ENCODE measurements at regions not wholly inside any gene's neighbourhood (a gene's known extent, or its start where the extent isn't known, plus 50 kb on each side); places are given as distances from the start of the nearest gene placed in this dataset.

DNA sequence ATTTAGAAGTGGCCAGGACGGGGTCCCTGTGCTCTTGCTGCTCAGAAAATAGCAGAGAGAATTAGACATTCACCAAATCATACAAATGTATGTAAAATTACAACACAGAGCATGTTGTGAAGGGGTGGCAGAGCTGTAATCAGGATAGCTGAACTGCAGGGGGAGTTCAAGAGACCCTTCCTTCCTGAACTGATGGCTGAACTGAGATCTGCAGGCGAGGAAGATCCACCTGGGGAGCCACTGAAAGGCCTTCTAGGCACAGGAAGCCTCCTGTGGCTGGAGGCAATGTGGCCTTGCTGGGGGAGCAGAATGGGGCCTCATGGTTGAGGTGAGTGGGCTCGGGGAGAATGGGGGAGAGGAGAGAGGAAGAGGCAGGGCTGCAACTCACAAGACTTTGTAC lies 216.5 kb downstream of the PRDM2 start:
- H4K20me1 ChIP-seq (ENCODE audit: control insufficient read depth, extremely low read depth, insufficient read depth, low read length): no peaks in the 10 kb centered on the region
- FAIRE-seq (no peak), DNase-seq (ENCODE audit: low read depth, low spot score) (no peak)
- H3K9me3 ChIP-seq (ENCODE audit: control insufficient read depth, low read depth, low read length): no peaks in the 10 kb centered on the region
- dilution Hi-C loops (cut with MboI; ENCODE audit: extremely low pct_ligation_motif_present, low sequenced_read_pairs): no loop called here
- no peak overlapping the region for H3K27ac ChIP-seq (ENCODE audit: control insufficient read depth, insufficient read depth, low read length)
- no peak overlapping the region for H2AFZ ChIP-seq (ENCODE audit: control insufficient read depth, low read length)
- no peak overlapping the region for H3K9ac ChIP-seq (ENCODE audit: control insufficient read depth, extremely low read depth, insufficient read depth, low read length)
- no peaks in the 10 kb centered on the region for H3K79me2 ChIP-seq (ENCODE audit: control insufficient read depth, insufficient read depth, low read length)
- TF ChIP-seq EZH2 (IDR thresholded peaks at IDR 0.05; ENCODE audit: low read length): no peak
- no peaks in the 10 kb centered on the region for H3K36me3 ChIP-seq (ENCODE audit: control insufficient read depth in 2 of 2, extremely low read depth in 1 of 2, insufficient read depth in 2 of 2, low read length in 2 of 2)
- H3K27me3 ChIP-seq (ENCODE audit: control insufficient read depth, extremely low read depth, insufficient read depth, low read length): no peaks in the 10 kb centered on the region
- no peaks in the 10 kb centered on the region for H3K4me1 ChIP-seq (ENCODE audit: control insufficient read depth, extremely low read depth, insufficient read depth, low read length)
- no peak overlapping the region for H3K4me2 ChIP-seq (ENCODE audit: control insufficient read depth, extremely low read depth, insufficient read depth, low read depth, low read length)
- no peaks in the 10 kb centered on the region for H3K9me1 ChIP-seq (ENCODE audit: control insufficient read depth, extremely low read depth, insufficient read depth, low read length)
- no peak overlapping the region for H3K4me3 ChIP-seq (ENCODE audit: control insufficient read depth in 2 of 3, extremely low read depth in 1 of 3, insufficient read depth in 2 of 3, low read depth in 1 of 3, low read length in 3 of 3)

DNA sequence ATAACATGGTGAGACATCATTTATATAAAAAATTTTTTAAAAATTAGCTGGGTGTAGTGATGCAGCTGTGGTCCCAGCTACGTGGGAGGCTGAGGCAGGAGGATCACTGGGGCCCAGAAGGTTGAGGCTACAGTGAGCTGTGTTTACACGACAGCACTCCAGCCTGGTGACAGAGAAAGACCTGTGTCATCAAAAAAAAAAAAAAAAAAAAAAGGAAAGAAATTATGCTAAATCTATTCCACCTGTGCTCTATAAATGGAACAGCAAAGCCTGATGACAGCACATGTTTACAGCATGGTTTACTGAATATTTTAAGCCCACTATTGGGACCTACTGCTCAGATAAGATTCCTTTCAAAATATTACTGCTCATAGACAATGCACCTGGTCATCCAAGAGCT lies 217.6 kb downstream of the PRDM2 start:
- Histone ChIP-seq H3K4me1 (ENCODE audit: control insufficient read depth, extremely low read depth, insufficient read depth, low read length) (no peaks in the 10 kb centered on the region), H3K36me3 (ENCODE audit: control insufficient read depth in 2 of 2, extremely low read depth in 1 of 2, insufficient read depth in 2 of 2, low read length in 2 of 2) (no peaks in the 10 kb centered on the region), H3K79me2 (ENCODE audit: control insufficient read depth, insufficient read depth, low read length) (no peaks in the 10 kb centered on the region), H3K4me2 (ENCODE audit: control insufficient read depth, extremely low read depth, insufficient read depth, low read depth, low read length) (no peak overlapping the region), H2AFZ (ENCODE audit: control insufficient read depth, low read length) (no peak overlapping the region), H4K20me1 (ENCODE audit: control insufficient read depth, extremely low read depth, insufficient read depth, low read length) (no peaks in the 10 kb centered on the region), H3K9ac (ENCODE audit: control insufficient read depth, extremely low read depth, insufficient read depth, low read length) (no peak overlapping the region), H3K9me3 (ENCODE audit: control insufficient read depth, low read depth, low read length) (no peaks in the 10 kb centered on the region), H3K4me3 (ENCODE audit: control insufficient read depth in 2 of 3, extremely low read depth in 1 of 3, insufficient read depth in 2 of 3, low read depth in 1 of 3, low read length in 3 of 3) (no peak overlapping the region), H3K27me3 (ENCODE audit: control insufficient read depth, extremely low read depth, insufficient read depth, low read length) (no peaks in the 10 kb centered on the region), H3K9me1 (ENCODE audit: control insufficient read depth, extremely low read depth, insufficient read depth, low read length) (no peaks in the 10 kb centered on the region), H3K27ac (ENCODE audit: control insufficient read depth, insufficient read depth, low read length) (no peak overlapping the region)
- DNase-seq (ENCODE audit: low read depth, low spot score) (no peak), FAIRE-seq (no peak)
- dilution Hi-C loops (cut with MboI; ENCODE audit: extremely low pct_ligation_motif_present, low sequenced_read_pairs): no loop called here
- TF ChIP-seq, protein P1, sequence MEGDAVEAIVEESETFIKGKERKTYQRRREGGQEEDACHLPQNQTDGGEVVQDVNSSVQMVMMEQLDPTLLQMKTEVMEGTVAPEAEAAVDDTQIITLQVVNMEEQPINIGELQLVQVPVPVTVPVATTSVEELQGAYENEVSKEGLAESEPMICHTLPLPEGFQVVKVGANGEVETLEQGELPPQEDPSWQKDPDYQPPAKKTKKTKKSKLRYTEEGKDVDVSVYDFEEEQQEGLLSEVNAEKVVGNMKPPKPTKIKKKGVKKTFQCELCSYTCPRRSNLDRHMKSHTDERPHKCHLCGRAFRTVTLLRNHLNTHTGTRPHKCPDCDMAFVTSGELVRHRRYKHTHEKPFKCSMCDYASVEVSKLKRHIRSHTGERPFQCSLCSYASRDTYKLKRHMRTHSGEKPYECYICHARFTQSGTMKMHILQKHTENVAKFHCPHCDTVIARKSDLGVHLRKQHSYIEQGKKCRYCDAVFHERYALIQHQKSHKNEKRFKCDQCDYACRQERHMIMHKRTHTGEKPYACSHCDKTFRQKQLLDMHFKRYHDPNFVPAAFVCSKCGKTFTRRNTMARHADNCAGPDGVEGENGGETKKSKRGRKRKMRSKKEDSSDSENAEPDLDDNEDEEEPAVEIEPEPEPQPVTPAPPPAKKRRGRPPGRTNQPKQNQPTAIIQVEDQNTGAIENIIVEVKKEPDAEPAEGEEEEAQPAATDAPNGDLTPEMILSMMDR (optimal IDR thresholded peaks at IDR 0.05 in 1 of 3, IDR thresholded peaks at IDR 0.05 in 1 of 3, conservative IDR thresholded peaks at IDR 0.05 in 1 of 3; ENCODE audit: extremely low read depth in 1 of 3, insufficient read depth in 2 of 3, low read length in 3 of 3): no peak
- TF ChIP-seq EZH2 (IDR thresholded peaks at IDR 0.05; ENCODE audit: low read length): no peak

DNA sequence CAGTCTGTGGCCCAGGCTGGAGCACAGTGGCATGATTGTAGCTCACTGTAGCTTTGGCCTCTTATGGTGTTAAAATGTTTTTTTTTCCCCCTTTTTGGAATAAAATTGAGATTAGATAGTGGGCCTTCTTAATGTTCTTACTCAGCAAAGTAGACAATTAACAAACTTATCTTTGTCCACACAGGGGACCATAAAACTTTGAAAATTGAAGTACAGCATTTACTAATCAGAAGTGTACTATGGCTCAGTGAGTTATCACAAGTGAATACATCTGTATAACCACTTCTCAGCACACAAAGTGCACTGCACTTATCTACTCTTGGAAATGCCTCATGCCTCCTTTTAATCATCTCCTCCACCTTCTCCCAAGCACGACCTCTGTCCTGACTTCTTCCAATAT lies 218.9 kb downstream of the PRDM2 start:
- no peak for FAIRE-seq

More for the DNA sequence above, 218.9 kb downstream of the PRDM2 start:
- H3K27ac ChIP-seq (ENCODE audit: control insufficient read depth, insufficient read depth, low read length): no peak overlapping the region
- H4K20me1 ChIP-seq (ENCODE audit: control insufficient read depth, extremely low read depth, insufficient read depth, low read length): no peaks in the 10 kb centered on the region
- TF ChIP-seq, protein P1 (optimal IDR thresholded peaks at IDR 0.05 in 1 of 3, IDR thresholded peaks at IDR 0.05 in 1 of 3, conservative IDR thresholded peaks at IDR 0.05 in 1 of 3; ENCODE audit: extremely low read depth in 1 of 3, insufficient read depth in 2 of 3, low read length in 3 of 3): no peak
- no peak for TF ChIP-seq EZH2 (IDR thresholded peaks at IDR 0.05; ENCODE audit: low read length)
- no peak overlapping the region for H3K9ac ChIP-seq (ENCODE audit: control insufficient read depth, extremely low read depth, insufficient read depth, low read length)
- no peaks in the 10 kb centered on the region for H3K4me1 ChIP-seq (ENCODE audit: control insufficient read depth, extremely low read depth, insufficient read depth, low read length)
- H3K27me3 ChIP-seq (ENCODE audit: control insufficient read depth, extremely low read depth, insufficient read depth, low read length): no peaks in the 10 kb centered on the region
- dilution Hi-C loops (cut with MboI; ENCODE audit: extremely low pct_ligation_motif_present, low sequenced_read_pairs): no loop called here
- no peak overlapping the region for H3K4me2 ChIP-seq (ENCODE audit: control insufficient read depth, extremely low read depth, insufficient read depth, low read depth, low read length)
- H2AFZ ChIP-seq (ENCODE audit: control insufficient read depth, low read length): no peak overlapping the region
- DNase-seq (ENCODE audit: low read depth, low spot score): no peak
- no peak overlapping the region for H3K4me3 ChIP-seq (ENCODE audit: control insufficient read depth in 2 of 3, extremely low read depth in 1 of 3, insufficient read depth in 2 of 3, low read depth in 1 of 3, low read length in 3 of 3)
- H3K9me1 ChIP-seq (ENCODE audit: control insufficient read depth, extremely low read depth, insufficient read depth, low read length): no peaks in the 10 kb centered on the region
- no peaks in the 10 kb centered on the region for H3K9me3 ChIP-seq (ENCODE audit: control insufficient read depth, low read depth, low read length)
- H3K36me3 ChIP-seq (ENCODE audit: control insufficient read depth in 2 of 2, extremely low read depth in 1 of 2, insufficient read depth in 2 of 2, low read length in 2 of 2): no peaks in the 10 kb centered on the region
- no peaks in the 10 kb centered on the region for H3K79me2 ChIP-seq (ENCODE audit: control insufficient read depth, insufficient read depth, low read length)
